Endothelial cell of umbilical vein (primary cell): ENCODE measurements at regions not wholly inside any gene's neighbourhood (a gene's known extent, or its start where the extent isn't known, plus 50 kb on each side); places are given as distances from the start of the nearest gene placed in this dataset.

Experiments
- BruUV-seq: library from RNA; stranded (reverse); fragments of 400-500 nt; replicated peaks from 2 replicates; lab custom pipeline; 2021; lab: Mats Ljungman, UMichigan
- CTCF ChIA-PET: fragments of 300-600, 350-600 bp; sonication (Branson Sonifier 250); formaldehyde crosslinking; loops from one replicate; lab custom pipeline; 2021; ENCODE audit warnings: antibody characterized with exemption, inconsistent platforms; lab: Charles Lee
- POLR2A ChIA-PET: fragments of 300-600, 350-600 bp; sonication (Branson Sonifier 250); formaldehyde crosslinking; loops from one replicate; lab custom pipeline; 2021; ENCODE audit warnings: antibody characterized with exemption, inconsistent platforms; lab: Charles Lee
- DNase-seq: peaks from one replicate; pipeline ENCODE4 v3.0.0-alpha.2; 2011; ENCODE audit warnings: low read depth, low spot score
- FAIRE-seq: peaks from 2 replicates; lab custom pipeline; 2011; peaks lifted over from hg19 to GRCh38; lab: Jason Lieb, UNC
- H2AFZ ChIP-seq: 2 replicates; pipeline ENCODE4 v1.6.0; 2012; ENCODE audit warnings: low read depth, low read length, control low read depth, inconsistent platforms
- H3K27ac ChIP-seq: 2 replicates; pipeline ENCODE4 v1.5.1; 2011; ENCODE audit warnings: low read depth, mild to moderate bottlenecking, control low read depth, low read length, moderate library complexity; ENCODE audit not compliant: insufficient read depth
- H3K27me3 ChIP-seq, 2 experiments: 2 replicates each; pipeline versions ENCODE4 v1.6.0 to v1.6.1; 2011; ENCODE audit warnings: low read length in 2 of 2, mixed read lengths in 1 of 2; ENCODE audit not compliant: control insufficient read depth in 2 of 2, insufficient read depth in 2 of 2
- H3K36me3 ChIP-seq, 2 experiments: 2 replicates in 1 of 2; 3 replicates in 1 of 2; pipeline ENCODE4 v1.5.1; 2011; ENCODE audit warnings: low read length in 2 of 2, mild to moderate bottlenecking in 1 of 2, moderate library complexity in 1 of 2; ENCODE audit not compliant: control insufficient read depth in 2 of 2, insufficient read depth in 2 of 2; ENCODE audit errors: extremely low read depth in 1 of 2
- H3K4me1 ChIP-seq: 3 replicates; pipeline ENCODE4 v1.5.1; 2011; ENCODE audit warnings: mild to moderate bottlenecking, low read length; ENCODE audit not compliant: control insufficient read depth, insufficient read depth; ENCODE audit errors: extremely low read depth
- H3K4me2 ChIP-seq: 2 replicates; pipeline ENCODE4 v1.6.1; 2011; ENCODE audit warnings: low read length, control low read depth, mixed read lengths; ENCODE audit not compliant: insufficient read depth
- H3K4me3 ChIP-seq, 3 experiments: fragments of 200-600 bp in 1 of 3; sonication (generic), shearing (Covaris generic) in 1 of 3; replicated peaks in 1 of 3; 2 replicates each; pipeline ENCODE4 v1.5.1; 2011 to 2016; ENCODE audit warnings: control low read depth in 3 of 3, low read length in 3 of 3, mild to moderate bottlenecking in 2 of 3, inconsistent platforms in 1 of 3, low read depth in 1 of 3, moderate library complexity in 1 of 3; ENCODE audit not compliant: insufficient read depth in 1 of 3
- H3K79me2 ChIP-seq: 2 replicates; pipeline ENCODE4 v1.6.0; 2012; ENCODE audit warnings: low read length, inconsistent platforms; ENCODE audit not compliant: control insufficient read depth, insufficient read depth
- H3K9ac ChIP-seq: replicated peaks from 2 replicates; pipeline ENCODE3; 2011; ENCODE audit warnings: low read length, control low read depth; ENCODE audit not compliant: insufficient read depth; ENCODE audit errors: extremely low read depth
- H3K9me1 ChIP-seq: replicated peaks from 3 replicates; pipeline ENCODE4 v1.6.0; 2011; ENCODE audit warnings: mild to moderate bottlenecking, low read length; ENCODE audit not compliant: control insufficient read depth, insufficient read depth; ENCODE audit errors: extremely low read depth
- H3K9me3 ChIP-seq: replicated peaks from 2 replicates; pipeline ENCODE4 v1.5.1; 2012; ENCODE audit warnings: low read length, inconsistent platforms; ENCODE audit not compliant: control insufficient read depth, insufficient read depth
- H4K20me1 ChIP-seq: replicated peaks from 2 replicates; pipeline ENCODE3; 2011; ENCODE audit warnings: mild to moderate bottlenecking, low read length; ENCODE audit not compliant: control insufficient read depth, insufficient read depth; ENCODE audit errors: extremely low read depth
- EZH2 ChIP-seq: IDR thresholded peaks from 2 replicates; pipeline ENCODE4 v1.6.1; 2012; ENCODE audit warnings: borderline replicate concordance, low read depth, mild to moderate bottlenecking, moderate library complexity, low read length, inconsistent platforms; ENCODE audit not compliant: severe bottlenecking
- FOS ChIP-seq: IDR thresholded peaks from 2 replicates; pipeline ENCODE4 v1.6.1; 2011; ENCODE audit warnings: mild to moderate bottlenecking, low read length, moderate library complexity, borderline replicate concordance; ENCODE audit not compliant: insufficient read depth
- GATA2 ChIP-seq: IDR thresholded peaks from 2 replicates; pipeline ENCODE4 v1.7.0; 2011; ENCODE audit warnings: low read depth, mild to moderate bottlenecking, moderate library complexity, mixed read lengths, low read length; ENCODE audit not compliant: insufficient read length, insufficient read depth
- JUN ChIP-seq: IDR thresholded peaks from 2 replicates; pipeline ENCODE4 v1.6.1; 2011; ENCODE audit warnings: borderline replicate concordance, low read depth; ENCODE audit not compliant: insufficient read length, insufficient read depth
- MAX ChIP-seq: IDR thresholded peaks from 2 replicates; pipeline ENCODE4 v1.6.1; 2011; ENCODE audit not compliant: insufficient read depth, insufficient read length
- MYC ChIP-seq: IDR thresholded peaks from one replicate; pipeline ENCODE4 v1.6.1; 2011; ENCODE audit warnings: mild to moderate bottlenecking, low read depth, low read length
- POLR2A ChIP-seq: IDR thresholded peaks from 2 replicates; pipeline ENCODE4 v1.6.1; 2012; ENCODE audit warnings: low read depth, mild to moderate bottlenecking, control low read depth, low read length
- POLR2AphosphoS5 ChIP-seq: IDR thresholded peaks from 2 replicates; pipeline ENCODE4 v1.6.1; 2012; ENCODE audit warnings: low read depth, mild to moderate bottlenecking, control low read depth, low read length, moderate library complexity; ENCODE audit not compliant: insufficient read depth
- dilution Hi-C: fragments of 300-500 bp; cut with MboI; formaldehyde crosslinking; loops from one replicate; pipeline ENCODE4 v1.15.0; 2019; ENCODE audit warnings: low sequenced_read_pairs; ENCODE audit not compliant: extremely low pct_ligation_motif_present
- intact Hi-C: fragments of 100-400 bp; cut with micrococcal nuclease; formaldehyde crosslinking; loops from one replicate; pipeline ENCODE4 v1.10.0; 2022
- TF ChIP-seq, protein P1 (sequence below), 2 donors: IDR thresholded peaks; 1 replicate in 1 of 2; 2 replicates in 1 of 2; pipeline ENCODE4 v1.5.1; 2011; ENCODE audit warnings: low read length in 2 of 2, mild to moderate bottlenecking in 2 of 2, moderate library complexity in 2 of 2, control low read depth in 1 of 2, inconsistent platforms in 1 of 2, low read depth in 1 of 2; ENCODE audit not compliant: insufficient read depth in 1 of 2; ENCODE audit errors: extremely low read depth in 1 of 2

DNA sequence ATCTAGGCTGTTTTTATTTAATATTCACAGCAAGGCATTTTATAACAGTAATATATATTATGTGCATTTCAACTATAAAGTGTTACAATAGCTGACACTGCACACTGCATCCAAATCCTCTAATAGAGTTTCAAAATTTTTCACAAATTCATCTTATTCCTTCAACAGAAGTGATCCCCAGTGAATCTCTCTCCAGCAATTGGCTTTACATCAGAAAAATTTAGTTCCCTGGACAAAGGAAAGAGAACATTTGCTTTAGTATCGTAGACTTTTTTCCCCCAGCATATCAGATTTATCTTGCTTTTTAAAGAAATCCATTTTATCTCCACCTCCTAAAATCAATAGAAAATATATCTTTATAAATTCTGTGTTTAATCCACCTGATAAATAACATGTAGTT, 868.6 kb downstream of the TBL1XR1 start:
- intact Hi-C loops (no loop called here), dilution Hi-C loops (no loop called here)
- no peaks in the 10 kb centered on the region for H3K36me3 ChIP-seq
- no peaks in the 10 kb centered on the region for H3K9me3 ChIP-seq
- H3K4me1 ChIP-seq: no peaks in the 10 kb centered on the region
- no TSS peak for BruUV-seq
- no peak overlapping the region for H3K4me3 ChIP-seq
- no peaks in the 10 kb centered on the region for H4K20me1 ChIP-seq
- ChIA-PET CTCF (no interaction called here), POLR2A (no interaction called here)
- no peak overlapping the region for H3K27ac ChIP-seq
- no peak overlapping the region for H3K9ac ChIP-seq
- DNase-seq (no peak), FAIRE-seq (no peak)
- H3K79me2 ChIP-seq: no peaks in the 10 kb centered on the region
- TF ChIP-seq, protein P1, sequence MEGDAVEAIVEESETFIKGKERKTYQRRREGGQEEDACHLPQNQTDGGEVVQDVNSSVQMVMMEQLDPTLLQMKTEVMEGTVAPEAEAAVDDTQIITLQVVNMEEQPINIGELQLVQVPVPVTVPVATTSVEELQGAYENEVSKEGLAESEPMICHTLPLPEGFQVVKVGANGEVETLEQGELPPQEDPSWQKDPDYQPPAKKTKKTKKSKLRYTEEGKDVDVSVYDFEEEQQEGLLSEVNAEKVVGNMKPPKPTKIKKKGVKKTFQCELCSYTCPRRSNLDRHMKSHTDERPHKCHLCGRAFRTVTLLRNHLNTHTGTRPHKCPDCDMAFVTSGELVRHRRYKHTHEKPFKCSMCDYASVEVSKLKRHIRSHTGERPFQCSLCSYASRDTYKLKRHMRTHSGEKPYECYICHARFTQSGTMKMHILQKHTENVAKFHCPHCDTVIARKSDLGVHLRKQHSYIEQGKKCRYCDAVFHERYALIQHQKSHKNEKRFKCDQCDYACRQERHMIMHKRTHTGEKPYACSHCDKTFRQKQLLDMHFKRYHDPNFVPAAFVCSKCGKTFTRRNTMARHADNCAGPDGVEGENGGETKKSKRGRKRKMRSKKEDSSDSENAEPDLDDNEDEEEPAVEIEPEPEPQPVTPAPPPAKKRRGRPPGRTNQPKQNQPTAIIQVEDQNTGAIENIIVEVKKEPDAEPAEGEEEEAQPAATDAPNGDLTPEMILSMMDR (IDR thresholded peaks at IDR 0.05; ENCODE audit: extremely low read depth in 1 of 2, insufficient read depth in 1 of 2, low read depth in 1 of 2, low read length in 2 of 2): no peak
- no peak for TF ChIP-seq GATA2
- TF ChIP-seq EZH2: no peak
- no peak for TF ChIP-seq MAX
- no peak for TF ChIP-seq FOS
- no peak for TF ChIP-seq POLR2AphosphoS5
- TF ChIP-seq MYC: no peak
- TF ChIP-seq POLR2A: no peak
- no peak for TF ChIP-seq JUN
- no peaks in the 10 kb centered on the region for H3K9me1 ChIP-seq
- no peak overlapping the region for H3K4me2 ChIP-seq
- no peak overlapping the region for H2AFZ ChIP-seq
- H3K27me3 ChIP-seq: no peaks in the 10 kb centered on the region
